ENCODE measurements at regions not wholly inside any gene's neighbourhood (a gene's known extent, or its start where the extent isn't known, plus 50 kb on each side); places are given as distances from the start of the nearest gene placed in this dataset.

- H3K27ac ChIP-seq: no peak overlapping the region
Measured at GRCh38 chr3:188054541-188054940, 99.4 kb upstream of the LPP start.

GRCh38 chr3:188055388-188055787, 98.6 kb upstream of the LPP start:
- H2AFZ ChIP-seq (ENCODE audit: low read depth): no peak overlapping the region
- TF ChIP-seq, protein P1, sequence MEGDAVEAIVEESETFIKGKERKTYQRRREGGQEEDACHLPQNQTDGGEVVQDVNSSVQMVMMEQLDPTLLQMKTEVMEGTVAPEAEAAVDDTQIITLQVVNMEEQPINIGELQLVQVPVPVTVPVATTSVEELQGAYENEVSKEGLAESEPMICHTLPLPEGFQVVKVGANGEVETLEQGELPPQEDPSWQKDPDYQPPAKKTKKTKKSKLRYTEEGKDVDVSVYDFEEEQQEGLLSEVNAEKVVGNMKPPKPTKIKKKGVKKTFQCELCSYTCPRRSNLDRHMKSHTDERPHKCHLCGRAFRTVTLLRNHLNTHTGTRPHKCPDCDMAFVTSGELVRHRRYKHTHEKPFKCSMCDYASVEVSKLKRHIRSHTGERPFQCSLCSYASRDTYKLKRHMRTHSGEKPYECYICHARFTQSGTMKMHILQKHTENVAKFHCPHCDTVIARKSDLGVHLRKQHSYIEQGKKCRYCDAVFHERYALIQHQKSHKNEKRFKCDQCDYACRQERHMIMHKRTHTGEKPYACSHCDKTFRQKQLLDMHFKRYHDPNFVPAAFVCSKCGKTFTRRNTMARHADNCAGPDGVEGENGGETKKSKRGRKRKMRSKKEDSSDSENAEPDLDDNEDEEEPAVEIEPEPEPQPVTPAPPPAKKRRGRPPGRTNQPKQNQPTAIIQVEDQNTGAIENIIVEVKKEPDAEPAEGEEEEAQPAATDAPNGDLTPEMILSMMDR (conservative IDR thresholded peaks at IDR 0.05; ENCODE audit: low read depth, low read length): no peak
- H3K9ac ChIP-seq: no peak overlapping the region
- no peaks in the 10 kb centered on the region for H3K27me3 ChIP-seq (ENCODE audit: insufficient read depth, low read depth)
- H3K4me3 ChIP-seq (IDR thresholded peaks at IDR 0.05; ENCODE audit: insufficient read depth, low read depth, low read length): no peak overlapping the region
- no peak overlapping the region for H3K27ac ChIP-seq
- no peaks in the 10 kb centered on the region for H3K79me2 ChIP-seq (ENCODE audit: insufficient read depth, low read depth)
- no peaks in the 10 kb centered on the region for H4K20me1 ChIP-seq (ENCODE audit: insufficient read depth)
- no peaks in the 10 kb centered on the region for H3K36me3 ChIP-seq (ENCODE audit: insufficient read depth)
- H3K4me1 ChIP-seq (ENCODE audit: low read depth, poor library complexity, severe bottlenecking): no peaks in the 10 kb centered on the region
- H3K4me2 ChIP-seq: no peak overlapping the region

More at GRCh38 chr3:188054541-188054940, 99.4 kb upstream of the LPP start:
- Histone ChIP-seq H3K79me2 (ENCODE audit: insufficient read depth, low read depth) (no peaks in the 10 kb centered on the region), H4K20me1 (ENCODE audit: insufficient read depth) (no peaks in the 10 kb centered on the region), H3K4me3 (IDR thresholded peaks at IDR 0.05; ENCODE audit: insufficient read depth, low read depth, low read length) (no peak overlapping the region), H3K9ac (no peak overlapping the region), H3K4me2 (no peak overlapping the region), H3K27me3 (ENCODE audit: insufficient read depth, low read depth) (no peaks in the 10 kb centered on the region), H3K4me1 (ENCODE audit: low read depth, poor library complexity, severe bottlenecking) (no peaks in the 10 kb centered on the region), H2AFZ (ENCODE audit: low read depth) (no peak overlapping the region), H3K36me3 (ENCODE audit: insufficient read depth) (no peaks in the 10 kb centered on the region)
- TF ChIP-seq, protein P1 (conservative IDR thresholded peaks at IDR 0.05; ENCODE audit: low read depth, low read length): no peak

GRCh38 chr3:188057124-188057523, 96.8 kb upstream of the LPP start:
- H3K27me3 ChIP-seq (ENCODE audit: insufficient read depth, low read depth): no peaks in the 10 kb centered on the region
- no peak overlapping the region for H3K27ac ChIP-seq
- no peaks in the 10 kb centered on the region for H4K20me1 ChIP-seq (ENCODE audit: insufficient read depth)
- H3K4me2 ChIP-seq: no peak overlapping the region
- no peaks in the 10 kb centered on the region for H3K79me2 ChIP-seq (ENCODE audit: insufficient read depth, low read depth)
- no peak overlapping the region for H2AFZ ChIP-seq (ENCODE audit: low read depth)
- H3K4me1 ChIP-seq (ENCODE audit: low read depth, poor library complexity, severe bottlenecking): no peaks in the 10 kb centered on the region
- no peak overlapping the region for H3K4me3 ChIP-seq (IDR thresholded peaks at IDR 0.05; ENCODE audit: insufficient read depth, low read depth, low read length)
- TF ChIP-seq, protein P1 (conservative IDR thresholded peaks at IDR 0.05; ENCODE audit: low read depth, low read length): no peak
- no peaks in the 10 kb centered on the region for H3K36me3 ChIP-seq (ENCODE audit: insufficient read depth)
- H3K9ac ChIP-seq: no peak overlapping the region

DNA sequence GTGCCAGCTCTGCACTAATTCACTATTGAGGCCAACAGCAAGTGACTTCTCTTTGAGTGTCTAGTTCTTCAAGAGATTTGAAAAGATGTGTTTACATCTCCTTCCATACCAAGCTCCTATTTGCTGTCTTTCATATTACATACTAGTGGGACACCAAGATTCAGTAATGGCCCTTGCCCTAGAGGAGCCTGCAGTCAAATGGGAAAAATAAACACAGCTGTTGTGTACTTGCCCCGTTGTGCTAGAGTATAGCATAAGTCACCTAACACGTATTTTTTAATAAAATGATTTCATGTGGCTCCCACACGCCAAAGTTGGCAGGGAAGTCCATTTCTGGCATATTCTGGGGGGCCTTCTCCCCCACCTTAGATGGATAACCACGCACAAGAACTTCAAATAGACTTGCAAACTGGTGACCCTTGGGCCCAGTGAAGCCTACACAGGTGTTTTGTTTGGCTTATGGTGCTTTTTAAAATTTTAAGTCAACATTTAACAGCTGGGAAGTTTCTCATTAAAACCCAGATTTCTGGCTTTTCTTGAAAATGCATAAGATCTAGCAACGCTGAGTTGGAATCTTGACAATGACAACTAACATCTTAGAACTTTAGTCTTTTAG, 95.3 kb upstream of the LPP start:
- no peak overlapping the region for H2AFZ ChIP-seq (ENCODE audit: low read depth)
- no peak overlapping the region for H3K4me3 ChIP-seq (IDR thresholded peaks at IDR 0.05; ENCODE audit: insufficient read depth, low read depth, low read length)
- H3K27me3 ChIP-seq (ENCODE audit: insufficient read depth, low read depth): no peaks in the 10 kb centered on the region
- H3K9ac ChIP-seq: no peak overlapping the region
- no peak overlapping the region for H3K27ac ChIP-seq
- TF ChIP-seq, protein P1 (conservative IDR thresholded peaks at IDR 0.05; ENCODE audit: low read depth, low read length): no peak
- H3K4me1 ChIP-seq (ENCODE audit: low read depth, poor library complexity, severe bottlenecking): no peaks in the 10 kb centered on the region
- no peaks in the 10 kb centered on the region for H4K20me1 ChIP-seq (ENCODE audit: insufficient read depth)
- H3K79me2 ChIP-seq (ENCODE audit: insufficient read depth, low read depth): no peaks in the 10 kb centered on the region
- H3K36me3 ChIP-seq (ENCODE audit: insufficient read depth): no peaks in the 10 kb centered on the region
- H3K4me2 ChIP-seq: no peak overlapping the region
